NT2/D1 (cell line): ENCODE measurements at regions not wholly inside any gene's neighbourhood (a gene's known extent, or its start where the extent isn't known, plus 50 kb on each side); places are given as distances from the start of the nearest gene placed in this dataset.

ENCODE experiments used
- SUZ12 ChIP-seq: IDR thresholded peaks from 2 replicates; pipeline ENCODE4 v1.6.1; 2011; ENCODE audit not compliant: insufficient read length, insufficient read depth; ENCODE audit errors: extremely low read depth
- YY1 ChIP-seq: IDR thresholded peaks from 2 replicates; pipeline ENCODE4 v1.6.1; 2011; ENCODE audit not compliant: insufficient read length, insufficient read depth
- ZNF274 ChIP-seq: IDR thresholded peaks from 2 replicates; pipeline ENCODE4 v1.6.1; 2011; ENCODE audit warnings: mild to moderate bottlenecking, low read depth, low read length

DNA sequence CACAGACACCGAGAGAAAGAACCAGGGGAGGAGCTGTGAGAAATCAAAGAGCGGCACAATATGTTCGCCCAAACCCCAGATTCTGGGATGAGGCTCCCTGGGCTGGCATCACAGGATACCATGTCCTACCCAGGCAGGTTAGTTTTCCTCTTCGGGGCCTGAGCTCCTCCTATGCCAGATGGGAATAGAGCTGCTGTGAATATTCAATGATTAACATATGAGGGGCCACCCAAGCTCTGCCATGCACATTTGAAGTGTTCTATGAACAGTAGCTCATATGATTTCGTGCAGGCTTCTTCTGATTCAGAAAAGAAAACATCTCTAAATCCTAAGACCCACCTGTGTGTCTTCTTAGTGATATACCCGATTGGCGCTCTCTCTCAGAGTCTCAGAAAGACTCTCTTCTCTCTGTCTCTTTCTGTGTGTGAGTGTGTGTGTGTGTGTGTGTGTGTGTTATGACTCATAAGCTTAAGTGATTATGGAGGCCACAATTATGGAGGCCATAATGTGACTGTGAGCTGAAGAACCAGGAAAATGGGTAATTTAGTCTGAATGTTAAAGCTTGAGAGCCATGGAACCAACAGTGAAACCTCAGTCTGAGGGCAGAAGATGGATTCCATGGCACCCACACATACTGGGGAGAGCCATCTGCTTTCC lies 220.5 kb downstream of the KLF6 start:
- TF ChIP-seq SUZ12 (no peak), YY1 (no peak), ZNF274 (no peak)
